ENCODE measurements at regions not wholly inside any gene's neighbourhood (a gene's known extent, or its start where the extent isn't known, plus 50 kb on each side); places are given as distances from the start of the nearest gene placed in this dataset.

DNA sequence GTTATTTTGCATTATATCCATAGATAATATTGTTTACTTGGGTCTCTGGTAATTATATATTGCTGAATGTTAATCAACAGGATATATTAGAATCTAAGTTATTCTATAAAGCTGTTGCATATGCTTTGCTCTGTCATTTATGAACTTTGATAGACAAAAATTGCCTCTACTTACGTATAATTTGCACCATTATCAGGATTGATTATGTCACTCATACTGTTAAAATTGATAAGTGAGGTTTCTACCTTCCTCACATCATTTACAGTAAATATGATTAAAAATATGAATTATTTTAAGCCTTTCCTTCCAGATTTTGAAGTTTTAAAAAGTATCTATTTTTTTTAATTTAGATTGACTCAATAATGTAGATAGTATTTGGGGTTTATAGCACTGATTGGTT lies 1540.4 kb upstream of the PRMT6 start:
- Histone ChIP-seq H3K27me3 (ENCODE audit: insufficient read depth, low read length, poor library complexity, severe bottlenecking) (no peaks in the 10 kb centered on the region), H3K4me1 (ENCODE audit: insufficient read depth, low read length, poor library complexity, severe bottlenecking) (no peaks in the 10 kb centered on the region), H3K36me3 (ENCODE audit: insufficient read depth, low read length) (no peaks in the 10 kb centered on the region), H3K79me2 (ENCODE audit: insufficient read depth, low read length) (no peaks in the 10 kb centered on the region), H3K4me2 (ENCODE audit: low read depth, low read length, poor library complexity, severe bottlenecking) (no peak overlapping the region), H4K20me1 (ENCODE audit: insufficient read depth, low read length, poor library complexity, severe bottlenecking) (no peaks in the 10 kb centered on the region), H3F3A (ENCODE audit: low read depth) (no peaks in the 10 kb centered on the region), H2AFZ (ENCODE audit: low read length) (no peak overlapping the region), H3K9me3 (ENCODE audit: insufficient read depth, low read depth, low read length) (no peaks in the 10 kb centered on the region), H3K4me3 (ENCODE audit: low read length, poor library complexity, severe bottlenecking) (no peak overlapping the region), H3K9ac (ENCODE audit: low read depth, low read length, poor library complexity, severe bottlenecking) (no peak overlapping the region), H3K9me2 (replicated peaks; ENCODE audit: low read depth, low read length) (no peaks in the 10 kb centered on the region)
- no peak for TF ChIP-seq EZH2phosphoT487 (IDR thresholded peaks at IDR 0.05; ENCODE audit: borderline replicate concordance)
- no peak for TF ChIP-seq CTCF (conservative IDR thresholded peaks at IDR 0.05; ENCODE audit: low read length)

GRCh38 chr1:105533996-105534395 lies 1522.5 kb upstream of the PRMT6 start:
- H3K9me3 ChIP-seq (ENCODE audit: insufficient read depth, low read depth, low read length), result peaks cover 5% of the 10 kb centered on the region; the same call in 1 of the 2 replicates

DNA sequence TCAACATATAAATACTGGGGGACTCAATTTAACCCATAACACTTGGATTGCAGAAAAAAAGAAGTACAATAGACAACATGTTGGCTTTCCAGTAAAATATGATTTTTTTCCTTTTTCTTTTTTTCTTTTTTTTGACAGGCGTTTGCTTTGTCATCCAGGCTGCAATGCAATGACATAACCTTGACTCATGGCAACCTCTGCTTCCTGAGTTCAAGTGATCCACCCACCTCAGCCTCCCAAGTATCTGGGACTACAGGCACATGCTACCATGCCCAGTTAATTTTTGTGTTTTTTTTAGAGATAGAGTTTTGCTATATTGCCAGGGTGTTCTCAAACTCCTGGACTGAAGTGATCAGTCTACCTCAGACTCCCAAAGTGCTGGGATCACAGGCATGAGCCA lies 1512.0 kb upstream of the PRMT6 start:
- Histone ChIP-seq H4K20me1 (ENCODE audit: insufficient read depth, low read length, poor library complexity, severe bottlenecking) (no peaks in the 10 kb centered on the region), H3K4me1 (ENCODE audit: insufficient read depth, low read length, poor library complexity, severe bottlenecking) (no peaks in the 10 kb centered on the region), H3K9me2 (replicated peaks; ENCODE audit: low read depth, low read length) (no peaks in the 10 kb centered on the region), H3K9me3 (ENCODE audit: insufficient read depth, low read depth, low read length) (no peaks in the 10 kb centered on the region), H3K4me2 (ENCODE audit: low read depth, low read length, poor library complexity, severe bottlenecking) (no peak overlapping the region), H3F3A (ENCODE audit: low read depth) (no peaks in the 10 kb centered on the region), H3K4me3 (ENCODE audit: low read length, poor library complexity, severe bottlenecking) (no peak overlapping the region), H3K36me3 (ENCODE audit: insufficient read depth, low read length) (no peaks in the 10 kb centered on the region), H2AFZ (ENCODE audit: low read length) (no peak overlapping the region), H3K79me2 (ENCODE audit: insufficient read depth, low read length) (no peaks in the 10 kb centered on the region), H3K27me3 (ENCODE audit: insufficient read depth, low read length, poor library complexity, severe bottlenecking) (no peaks in the 10 kb centered on the region), H3K9ac (ENCODE audit: low read depth, low read length, poor library complexity, severe bottlenecking) (no peak overlapping the region)
- TF ChIP-seq EZH2phosphoT487 (IDR thresholded peaks at IDR 0.05; ENCODE audit: borderline replicate concordance) (no peak), CTCF (conservative IDR thresholded peaks at IDR 0.05; ENCODE audit: low read length) (no peak)

More at GRCh38 chr1:105533996-105534395, 1522.5 kb upstream of the PRMT6 start:
- TF ChIP-seq EZH2phosphoT487 (IDR thresholded peaks at IDR 0.05; ENCODE audit: borderline replicate concordance) (no peak), CTCF (conservative IDR thresholded peaks at IDR 0.05; ENCODE audit: low read length) (no peak)
- Histone ChIP-seq H3K36me3 (ENCODE audit: insufficient read depth, low read length) (no peaks in the 10 kb centered on the region), H3K79me2 (ENCODE audit: insufficient read depth, low read length) (no peaks in the 10 kb centered on the region), H3F3A (ENCODE audit: low read depth) (no peaks in the 10 kb centered on the region), H3K27me3 (ENCODE audit: insufficient read depth, low read length, poor library complexity, severe bottlenecking) (no peaks in the 10 kb centered on the region), H2AFZ (ENCODE audit: low read length) (no peak overlapping the region), H3K4me2 (ENCODE audit: low read depth, low read length, poor library complexity, severe bottlenecking) (no peak overlapping the region), H4K20me1 (ENCODE audit: insufficient read depth, low read length, poor library complexity, severe bottlenecking) (no peaks in the 10 kb centered on the region), H3K9ac (ENCODE audit: low read depth, low read length, poor library complexity, severe bottlenecking) (no peak overlapping the region), H3K4me1 (ENCODE audit: insufficient read depth, low read length, poor library complexity, severe bottlenecking) (no peaks in the 10 kb centered on the region), H3K9me2 (replicated peaks; ENCODE audit: low read depth, low read length) (no peaks in the 10 kb centered on the region), H3K4me3 (ENCODE audit: low read length, poor library complexity, severe bottlenecking) (no peak overlapping the region)
